ENCODE measurements at regions not wholly inside any gene's neighbourhood (a gene's known extent, or its start where the extent isn't known, plus 50 kb on each side); places are given as distances from the start of the nearest gene placed in this dataset.

- DNase-seq (ENCODE audit: low read depth, low spot score) (no peak), ATAC-seq (no peak)
- no TSS peak for BruUV-seq (replicated peaks)
- POLR2A ChIA-PET = no interaction called here
- no peak for TF ChIP-seq REST (IDR thresholded peaks at IDR 0.05; ENCODE audit: insufficient read depth in 1 of 2, low read depth in 2 of 2, low read length in 1 of 2)
- no peak for TF ChIP-seq TCF7L2 (IDR thresholded peaks at IDR 0.05; ENCODE audit: low read depth, low read length)
- TF ChIP-seq CTCF (IDR thresholded peaks at IDR 0.05) = no peak
- no peak for TF ChIP-seq SIN3A (IDR thresholded peaks at IDR 0.05; ENCODE audit: borderline replicate concordance, insufficient read depth, low read depth, low read length)
- TF ChIP-seq POLR2AphosphoS5 (IDR thresholded peaks at IDR 0.05; ENCODE audit: low read depth, low read length) = no peak
- intact Hi-C loops (cut with micrococcal nuclease; ENCODE audit: unreplicated experiment) (no loop called here), in situ Hi-C loops (cut with HindIII; ENCODE audit: low pct_unique_long_range_greater_than_20kb, low sequenced_read_pairs) (no loop called here)
- Histone ChIP-seq H3K4me3 (ENCODE audit: low read depth in 2 of 2, low read length in 2 of 2) (no peak overlapping the region), H3K4me1 (ENCODE audit: control insufficient read depth, insufficient read depth, low read length) (no peaks in the 10 kb centered on the region), H3K9me3 (ENCODE audit: control insufficient read depth, insufficient read depth, low read depth, low read length) (no peaks in the 10 kb centered on the region), H3K36me3 (ENCODE audit: control insufficient read depth, insufficient read depth, low read length) (no peaks in the 10 kb centered on the region), H3K27ac (ENCODE audit: low read length) (no peak overlapping the region), H3K27me3 (ENCODE audit: control insufficient read depth, insufficient read depth, low read length) (no peaks in the 10 kb centered on the region)
- CTCF ChIA-PET = no interaction called here
Measured at GRCh38 chr1:11594625-11595024, 59.6 kb downstream of the FBXO2 start.

DNA sequence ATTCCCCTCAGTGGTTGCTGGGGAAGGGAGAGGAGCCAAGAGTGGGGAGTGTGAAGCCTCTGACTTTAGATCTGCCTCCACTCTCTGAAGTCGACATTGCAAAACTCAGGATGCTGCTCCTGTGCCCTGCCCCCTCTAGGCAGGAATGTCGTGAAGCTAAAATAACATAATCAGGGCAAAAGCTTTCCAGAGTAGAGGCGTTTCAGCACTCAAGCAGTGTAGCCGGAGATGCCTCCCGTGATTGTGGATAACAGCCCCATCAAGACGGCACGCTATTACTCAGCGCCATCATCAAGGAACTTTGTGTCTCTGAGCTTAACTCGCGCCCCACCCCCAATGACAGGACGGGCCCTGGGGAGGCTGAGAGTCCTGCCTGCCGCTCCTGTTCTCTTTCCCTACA, 60.0 kb downstream of the FBXO2 start:
- no peaks in the 10 kb centered on the region for H3K4me1 ChIP-seq (ENCODE audit: control insufficient read depth, insufficient read depth, low read length)
- in situ Hi-C loops (cut with HindIII; ENCODE audit: low pct_unique_long_range_greater_than_20kb, low sequenced_read_pairs) (no loop called here), intact Hi-C loops (cut with micrococcal nuclease; ENCODE audit: unreplicated experiment) (no loop called here)
- BruUV-seq (replicated peaks) = no TSS peak
- H3K27ac ChIP-seq (ENCODE audit: low read length) = no peak overlapping the region
- H3K36me3 ChIP-seq (ENCODE audit: control insufficient read depth, insufficient read depth, low read length) = no peaks in the 10 kb centered on the region
- ChIA-PET CTCF (no interaction called here), POLR2A (no interaction called here)
- H3K4me3 ChIP-seq (ENCODE audit: low read depth in 2 of 2, low read length in 2 of 2) = no peak overlapping the region
- DNase-seq (ENCODE audit: low read depth, low spot score) (no peak), ATAC-seq (no peak)
- no peaks in the 10 kb centered on the region for H3K27me3 ChIP-seq (ENCODE audit: control insufficient read depth, insufficient read depth, low read length)
- no peaks in the 10 kb centered on the region for H3K9me3 ChIP-seq (ENCODE audit: control insufficient read depth, insufficient read depth, low read depth, low read length)
- TF ChIP-seq TCF7L2 (IDR thresholded peaks at IDR 0.05; ENCODE audit: low read depth, low read length) (no peak), POLR2AphosphoS5 (IDR thresholded peaks at IDR 0.05; ENCODE audit: low read depth, low read length) (no peak), CTCF (IDR thresholded peaks at IDR 0.05) (no peak), SIN3A (IDR thresholded peaks at IDR 0.05; ENCODE audit: borderline replicate concordance, insufficient read depth, low read depth, low read length) (no peak), REST (IDR thresholded peaks at IDR 0.05; ENCODE audit: insufficient read depth in 1 of 2, low read depth in 2 of 2, low read length in 1 of 2) (no peak)
